ENCODE measurements at regions not wholly inside any gene's neighbourhood (a gene's known extent, or its start where the extent isn't known, plus 50 kb on each side); places are given as distances from the start of the nearest gene placed in this dataset.

GRCh38 chr7:70951271-70951962 lies 180.5 kb upstream of the GALNT17 start:
- Mint-ChIP-seq H3K27ac (no peak overlapping the region), H3K4me1 (no peaks in the 10 kb centered on the region), H3K4me3 (no peak overlapping the region), H3K36me3 (no peaks in the 10 kb centered on the region), H3K9me3 (peaks cover 2 to 27% (median 12%) of the 10 kb centered on the region in 8 donors), H3K27me3 (no peaks in the 10 kb centered on the region)
- DNase-seq, result no peak
- Histone ChIP-seq H3K27me3 (ENCODE audit: insufficient read depth, low read length) (no peaks in the 10 kb centered on the region), H3K9me3 (ENCODE audit: control insufficient read depth in 1 of 2, low read length in 2 of 2) (no peaks in the 10 kb centered on the region), H3K4me3 (ENCODE audit: low read length in 2 of 2) (no peak overlapping the region), H3K4me1 (ENCODE audit: insufficient read depth, low read length) (no peaks in the 10 kb centered on the region), H3K36me3 (ENCODE audit: insufficient read depth, low read length) (no peaks in the 10 kb centered on the region), H3K27ac (ENCODE audit: low read depth, low read length) (no peak overlapping the region)
- intact Hi-C loops (cut with micrococcal nuclease), result no loop called here
- ChIA-PET CTCF (ENCODE audit: partially characterized antibody) (no interaction called here), POLR2A (ENCODE audit: partially characterized antibody) (no interaction called here)

- Histone ChIP-seq H3K4me3 (ENCODE audit: low read length in 2 of 2) (no peak overlapping the region), H3K27ac (ENCODE audit: low read depth, low read length) (no peak overlapping the region), H3K4me1 (ENCODE audit: insufficient read depth, low read length) (no peaks in the 10 kb centered on the region), H3K9me3 (ENCODE audit: control insufficient read depth in 1 of 2, low read length in 2 of 2) (no peaks in the 10 kb centered on the region), H3K27me3 (ENCODE audit: insufficient read depth, low read length) (no peaks in the 10 kb centered on the region), H3K36me3 (ENCODE audit: insufficient read depth, low read length) (no peaks in the 10 kb centered on the region)
- H3K4me1 Mint-ChIP-seq, result no peaks in the 10 kb centered on the region
- H3K4me3 Mint-ChIP-seq, result no peak overlapping the region
- ChIA-PET CTCF (ENCODE audit: partially characterized antibody) (no interaction called here), POLR2A (ENCODE audit: partially characterized antibody) (no interaction called here)
- no peaks in the 10 kb centered on the region for H3K27me3 Mint-ChIP-seq
- intact Hi-C loops (cut with micrococcal nuclease), result no loop called here
- no peaks in the 10 kb centered on the region for H3K36me3 Mint-ChIP-seq
- peaks cover 2 to 27% (median 12%) of the 10 kb centered on the region in 8 donors for H3K9me3 Mint-ChIP-seq
- DNase-seq, result no peak
- no peak overlapping the region for H3K27ac Mint-ChIP-seq
Observed at GRCh38 chr7:70952311-70952710, 179.6 kb upstream of the GALNT17 start.

GRCh38 chr7:70953331-70953741 lies 178.6 kb upstream of the GALNT17 start:
- no peak for DNase-seq
- H3K36me3 ChIP-seq (ENCODE audit: insufficient read depth, low read length), result no peaks in the 10 kb centered on the region
- no peaks in the 10 kb centered on the region for H3K9me3 ChIP-seq (ENCODE audit: control insufficient read depth in 1 of 2, low read length in 2 of 2)
- H3K27me3 Mint-ChIP-seq, result no peaks in the 10 kb centered on the region
- POLR2A ChIA-PET (ENCODE audit: partially characterized antibody), result no interaction called here
- no peak overlapping the region for H3K4me3 ChIP-seq (ENCODE audit: low read length in 2 of 2)
- intact Hi-C loops (cut with micrococcal nuclease), result no loop called here
- H3K4me3 Mint-ChIP-seq, result no peak overlapping the region
- CTCF ChIA-PET (ENCODE audit: partially characterized antibody), result no interaction called here
- H3K9me3 Mint-ChIP-seq, result peaks cover 2 to 20% (median 7%) of the 10 kb centered on the region in 8 donors
- H3K36me3 Mint-ChIP-seq, result no peaks in the 10 kb centered on the region
- no peak overlapping the region for H3K27ac Mint-ChIP-seq
- H3K27ac ChIP-seq (ENCODE audit: low read depth, low read length), result no peak overlapping the region
- no peaks in the 10 kb centered on the region for H3K4me1 Mint-ChIP-seq
- no peaks in the 10 kb centered on the region for H3K27me3 ChIP-seq (ENCODE audit: insufficient read depth, low read length)
- no peaks in the 10 kb centered on the region for H3K4me1 ChIP-seq (ENCODE audit: insufficient read depth, low read length)

GRCh38 chr7:70953796-70954195 lies 178.1 kb upstream of the GALNT17 start:
- CTCF ChIA-PET (ENCODE audit: partially characterized antibody), result no interaction called here

GRCh38 chr7:70972693-70973092 lies 159.3 kb upstream of the GALNT17 start:
- Mint-ChIP-seq H3K27ac (no peak overlapping the region), H3K36me3 (no peaks in the 10 kb centered on the region), H3K4me3 (no peak overlapping the region), H3K9me3 (peaks cover 0 to 22% (median 10%) of the 10 kb centered on the region in 8 donors), H3K4me1 (no peaks in the 10 kb centered on the region), H3K27me3 (no peaks in the 10 kb centered on the region)
- Histone ChIP-seq H3K36me3 (ENCODE audit: insufficient read depth, low read length) (no peaks in the 10 kb centered on the region), H3K4me1 (ENCODE audit: insufficient read depth, low read length) (no peaks in the 10 kb centered on the region), H3K27me3 (ENCODE audit: insufficient read depth, low read length) (no peaks in the 10 kb centered on the region), H3K4me3 (ENCODE audit: low read length in 2 of 2) (no peak overlapping the region), H3K9me3 (ENCODE audit: control insufficient read depth in 1 of 2, low read length in 2 of 2) (no peaks in the 10 kb centered on the region), H3K27ac (ENCODE audit: low read depth, low read length) (no peak overlapping the region)
- ChIA-PET CTCF (ENCODE audit: partially characterized antibody) (no interaction called here), POLR2A (ENCODE audit: partially characterized antibody) (no interaction called here)
- intact Hi-C loops (cut with micrococcal nuclease), result no loop called here
- DNase-seq, result no peak

More at GRCh38 chr7:70953796-70954195, 178.1 kb upstream of the GALNT17 start:
- H3K4me3 ChIP-seq (ENCODE audit: low read length in 2 of 2), result no peak overlapping the region
- POLR2A ChIA-PET (ENCODE audit: partially characterized antibody), result no interaction called here
- no peak for DNase-seq
- intact Hi-C loops (cut with micrococcal nuclease), result no loop called here
- no peaks in the 10 kb centered on the region for H3K36me3 Mint-ChIP-seq
- no peaks in the 10 kb centered on the region for H3K4me1 ChIP-seq (ENCODE audit: insufficient read depth, low read length)
- H3K9me3 Mint-ChIP-seq, result peaks cover 0 to 15% (median 4%) of the 10 kb centered on the region in 8 donors
- no peak overlapping the region for H3K27ac Mint-ChIP-seq
- no peaks in the 10 kb centered on the region for H3K9me3 ChIP-seq (ENCODE audit: control insufficient read depth in 1 of 2, low read length in 2 of 2)
- H3K27me3 ChIP-seq (ENCODE audit: insufficient read depth, low read length), result no peaks in the 10 kb centered on the region
- no peaks in the 10 kb centered on the region for H3K4me1 Mint-ChIP-seq
- H3K4me3 Mint-ChIP-seq, result no peak overlapping the region
- H3K36me3 ChIP-seq (ENCODE audit: insufficient read depth, low read length), result no peaks in the 10 kb centered on the region
- H3K27ac ChIP-seq (ENCODE audit: low read depth, low read length), result no peak overlapping the region
- no peaks in the 10 kb centered on the region for H3K27me3 Mint-ChIP-seq

GRCh38 chr7:70975754-70976153 lies 156.2 kb upstream of the GALNT17 start:
- no peak overlapping the region for H3K27ac ChIP-seq (ENCODE audit: low read depth, low read length)
- H3K9me3 ChIP-seq (ENCODE audit: control insufficient read depth in 1 of 2, low read length in 2 of 2), result no peaks in the 10 kb centered on the region
- Mint-ChIP-seq H3K4me3 (no peak overlapping the region), H3K4me1 (no peaks in the 10 kb centered on the region), H3K9me3 (peaks cover 0 to 19% (median 7%) of the 10 kb centered on the region in 8 donors), H3K36me3 (no peaks in the 10 kb centered on the region), H3K27me3 (no peaks in the 10 kb centered on the region), H3K27ac (no peak overlapping the region)
- H3K27me3 ChIP-seq (ENCODE audit: insufficient read depth, low read length), result no peaks in the 10 kb centered on the region
- intact Hi-C loops (cut with micrococcal nuclease), result no loop called here
- ChIA-PET POLR2A (ENCODE audit: partially characterized antibody) (no interaction called here), CTCF (ENCODE audit: partially characterized antibody) (no interaction called here)
- no peak for DNase-seq
- no peak overlapping the region for H3K4me3 ChIP-seq (ENCODE audit: low read length in 2 of 2)
- no peaks in the 10 kb centered on the region for H3K36me3 ChIP-seq (ENCODE audit: insufficient read depth, low read length)
- no peaks in the 10 kb centered on the region for H3K4me1 ChIP-seq (ENCODE audit: insufficient read depth, low read length)

- ChIA-PET CTCF (ENCODE audit: partially characterized antibody) (no interaction called here), POLR2A (ENCODE audit: partially characterized antibody) (no interaction called here)
- Mint-ChIP-seq H3K9me3 (peaks cover 0 to 14% (median 3%) of the 10 kb centered on the region in 8 donors), H3K4me3 (no peak overlapping the region), H3K36me3 (no peaks in the 10 kb centered on the region), H3K4me1 (no peaks in the 10 kb centered on the region), H3K27me3 (no peaks in the 10 kb centered on the region), H3K27ac (no peak overlapping the region)
- Histone ChIP-seq H3K27me3 (ENCODE audit: insufficient read depth, low read length) (no peaks in the 10 kb centered on the region), H3K4me1 (ENCODE audit: insufficient read depth, low read length) (no peaks in the 10 kb centered on the region), H3K27ac (ENCODE audit: low read depth, low read length) (no peak overlapping the region), H3K9me3 (ENCODE audit: control insufficient read depth in 1 of 2, low read length in 2 of 2) (no peaks in the 10 kb centered on the region), H3K36me3 (ENCODE audit: insufficient read depth, low read length) (no peaks in the 10 kb centered on the region), H3K4me3 (ENCODE audit: low read length in 2 of 2) (no peak overlapping the region)
- intact Hi-C loops (cut with micrococcal nuclease), result no loop called here
- DNase-seq, result no peak
Observed at GRCh38 chr7:70986297-70986696, 145.6 kb upstream of the GALNT17 start.

- Histone ChIP-seq H3K27me3 (ENCODE audit: insufficient read depth, low read length) (no peaks in the 10 kb centered on the region), H3K9me3 (ENCODE audit: control insufficient read depth in 1 of 2, low read length in 2 of 2) (no peaks in the 10 kb centered on the region), H3K4me3 (ENCODE audit: low read length in 2 of 2) (no peak overlapping the region), H3K27ac (ENCODE audit: low read depth, low read length) (no peak overlapping the region), H3K36me3 (ENCODE audit: insufficient read depth, low read length) (no peaks in the 10 kb centered on the region), H3K4me1 (ENCODE audit: insufficient read depth, low read length) (no peaks in the 10 kb centered on the region)
- Mint-ChIP-seq H3K27me3 (peaks cover 0 to 2% of the 10 kb centered on the region in 2 donors), H3K4me3 (no peak overlapping the region), H3K9me3 (peaks cover 0 to 15% (median 6%) of the 10 kb centered on the region in 8 donors), H3K27ac (no peak overlapping the region), H3K4me1 (no peaks in the 10 kb centered on the region), H3K36me3 (no peaks in the 10 kb centered on the region)
- DNase-seq, result no peak
- ChIA-PET POLR2A (ENCODE audit: partially characterized antibody) (no interaction called here), CTCF (ENCODE audit: partially characterized antibody) (no interaction called here)
- intact Hi-C loops (cut with micrococcal nuclease), result no loop called here
Observed at GRCh38 chr7:70994176-70994575, 137.8 kb upstream of the GALNT17 start.

Data from CD4-positive, alpha-beta memory T cell (primary cell).